AG04450 (cell line): ENCODE measurements at regions not wholly inside any gene's neighbourhood (a gene's known extent, or its start where the extent isn't known, plus 50 kb on each side); places are given as distances from the start of the nearest gene placed in this dataset.

Experiments
- CTCF ChIA-PET: fragments of 300-600, 350-600 bp; formaldehyde crosslinking; extraction: SDS; loops from one replicate; lab custom pipeline; 2022; ENCODE audit warnings: antibody characterized with exemption, inconsistent platforms; lab: Charles Lee
- POLR2A ChIA-PET: fragments of 350-600 bp; formaldehyde crosslinking; extraction: SDS; loops from one replicate; lab custom pipeline; 2021; ENCODE audit warnings: antibody characterized with exemption, inconsistent platforms; lab: Yijun Ruan, JAX
- DNase-seq: peaks from one replicate; pipeline ENCODE4 v3.0.0-alpha.2; 2011; ENCODE audit warnings: low read depth, low spot score
- H3K27ac ChIP-seq: one replicate; pipeline ENCODE4 v1.5.1; 2012; ENCODE audit warnings: low read depth, low read length, control low read depth
- H3K27me3 ChIP-seq: one replicate; pipeline ENCODE4 v1.6.0; 2012; ENCODE audit warnings: low read length; ENCODE audit not compliant: control insufficient read depth, insufficient read depth
- H3K4me3 ChIP-seq: 2 replicates; pipeline ENCODE4 v1.5.1; 2011; ENCODE audit warnings: mild to moderate bottlenecking, low read depth, low read length, control low read depth
- H3K9me3 ChIP-seq: 2 replicates; pipeline ENCODE4 v1.5.1; 2012; ENCODE audit warnings: low read length; ENCODE audit not compliant: control insufficient read depth, insufficient read depth
- CTCF ChIP-seq: IDR thresholded peaks from 2 replicates; pipeline ENCODE4 v1.5.1; 2011; ENCODE audit warnings: low read depth, low read length, control low read depth, inconsistent platforms

- Histone ChIP-seq H3K9me3 (peaks cover 17% of the 10 kb centered on the region), H3K27me3 (no peaks in the 10 kb centered on the region), H3K4me3 (no peak overlapping the region), H3K27ac (no peak overlapping the region)
- no peak for DNase-seq
- POLR2A ChIA-PET: no interaction called here
- TF ChIP-seq CTCF: no peak
- CTCF ChIA-PET: no interaction called here
Measured at GRCh38 chr6:164336455-164336854, 921.9 kb downstream of the QKI start.

- no peak for TF ChIP-seq CTCF
- POLR2A ChIA-PET: no interaction called here
- H3K27ac ChIP-seq: no peak overlapping the region
- no peak overlapping the region for H3K4me3 ChIP-seq
- DNase-seq: no peak
- H3K9me3 ChIP-seq: peaks cover 9% of the 10 kb centered on the region; the same call in 1 of the 2 replicates
- CTCF ChIA-PET: no interaction called here
- no peaks in the 10 kb centered on the region for H3K27me3 ChIP-seq
Measured at GRCh38 chr6:164331026-164331425, 916.5 kb downstream of the QKI start.

- H3K27me3 ChIP-seq: no peaks in the 10 kb centered on the region
- H3K4me3 ChIP-seq: no peak overlapping the region
- H3K27ac ChIP-seq: no peak overlapping the region
- POLR2A ChIA-PET: no interaction called here
- DNase-seq: no peak
- H3K9me3 ChIP-seq: peaks cover 13% of the 10 kb centered on the region; the same call in 1 of the 2 replicates
- TF ChIP-seq CTCF: no peak
- CTCF ChIA-PET: no interaction called here
Measured at GRCh38 chr6:164325168-164325567, 910.6 kb downstream of the QKI start.

GRCh38 chr6:164322533-164322932 lies 908.0 kb downstream of the QKI start:
- Histone ChIP-seq H3K4me3 (no peak overlapping the region), H3K9me3 (peaks cover 13% of the 10 kb centered on the region; the same call in 1 of the 2 replicates), H3K27ac (no peak overlapping the region), H3K27me3 (no peaks in the 10 kb centered on the region)
- ChIA-PET POLR2A (no interaction called here), CTCF (interaction anchor here (0.8 kb wide), 1 partner anchor 11 kb away, joined by 3 read pairs; no protein-coding TSS in a partner anchor)
- TF ChIP-seq CTCF: no peak
- DNase-seq: no peak

GRCh38 chr6:164321297-164321696 lies 906.8 kb downstream of the QKI start:
- no peaks in the 10 kb centered on the region for H3K27me3 ChIP-seq
- POLR2A ChIA-PET: no interaction called here
- CTCF ChIA-PET: no interaction called here

More at GRCh38 chr6:164321297-164321696, 906.8 kb downstream of the QKI start:
- no peak for TF ChIP-seq CTCF
- Histone ChIP-seq H3K9me3 (peaks cover 6% of the 10 kb centered on the region; the same call in 1 of the 2 replicates), H3K4me3 (no peak overlapping the region), H3K27ac (no peak overlapping the region)
- no peak for DNase-seq
